Endothelial cell of umbilical vein (primary cell): ENCODE measurements at regions not wholly inside any gene's neighbourhood (a gene's known extent, or its start where the extent isn't known, plus 50 kb on each side); places are given as distances from the start of the nearest gene placed in this dataset.

Experiments
- BruUV-seq: library from RNA; stranded (reverse); fragments of 400-500 nt; replicated peaks from 2 replicates; lab custom pipeline; 2021; lab: Mats Ljungman, UMichigan
- CTCF ChIA-PET: fragments of 300-600, 350-600 bp; sonication (Branson Sonifier 250); formaldehyde crosslinking; loops from one replicate; lab custom pipeline; 2021; ENCODE audit warnings: antibody characterized with exemption, inconsistent platforms; lab: Charles Lee
- POLR2A ChIA-PET: fragments of 300-600, 350-600 bp; sonication (Branson Sonifier 250); formaldehyde crosslinking; loops from one replicate; lab custom pipeline; 2021; ENCODE audit warnings: antibody characterized with exemption, inconsistent platforms; lab: Charles Lee
- DNase-seq: peaks from one replicate; pipeline ENCODE4 v3.0.0-alpha.2; 2011; ENCODE audit warnings: low read depth, low spot score
- FAIRE-seq: peaks from 2 replicates; lab custom pipeline; 2011; peaks lifted over from hg19 to GRCh38; lab: Jason Lieb, UNC
- H2AFZ ChIP-seq: 2 replicates; pipeline ENCODE4 v1.6.0; 2012; ENCODE audit warnings: low read depth, low read length, control low read depth, inconsistent platforms
- H3K27ac ChIP-seq: 2 replicates; pipeline ENCODE4 v1.5.1; 2011; ENCODE audit warnings: low read depth, mild to moderate bottlenecking, control low read depth, low read length, moderate library complexity; ENCODE audit not compliant: insufficient read depth
- H3K27me3 ChIP-seq, 2 experiments: 2 replicates each; pipeline versions ENCODE4 v1.6.0 to v1.6.1; 2011; ENCODE audit warnings: low read length in 2 of 2, mixed read lengths in 1 of 2; ENCODE audit not compliant: control insufficient read depth in 2 of 2, insufficient read depth in 2 of 2
- H3K36me3 ChIP-seq, 2 experiments: 2 replicates in 1 of 2; 3 replicates in 1 of 2; pipeline ENCODE4 v1.5.1; 2011; ENCODE audit warnings: low read length in 2 of 2, mild to moderate bottlenecking in 1 of 2, moderate library complexity in 1 of 2; ENCODE audit not compliant: control insufficient read depth in 2 of 2, insufficient read depth in 2 of 2; ENCODE audit errors: extremely low read depth in 1 of 2
- H3K4me1 ChIP-seq: 3 replicates; pipeline ENCODE4 v1.5.1; 2011; ENCODE audit warnings: mild to moderate bottlenecking, low read length; ENCODE audit not compliant: control insufficient read depth, insufficient read depth; ENCODE audit errors: extremely low read depth
- H3K4me2 ChIP-seq: 2 replicates; pipeline ENCODE4 v1.6.1; 2011; ENCODE audit warnings: low read length, control low read depth, mixed read lengths; ENCODE audit not compliant: insufficient read depth
- H3K4me3 ChIP-seq, 3 experiments: fragments of 200-600 bp in 1 of 3; sonication (generic), shearing (Covaris generic) in 1 of 3; replicated peaks in 1 of 3; 2 replicates each; pipeline ENCODE4 v1.5.1; 2011 to 2016; ENCODE audit warnings: control low read depth in 3 of 3, low read length in 3 of 3, mild to moderate bottlenecking in 2 of 3, inconsistent platforms in 1 of 3, low read depth in 1 of 3, moderate library complexity in 1 of 3; ENCODE audit not compliant: insufficient read depth in 1 of 3
- H3K79me2 ChIP-seq: 2 replicates; pipeline ENCODE4 v1.6.0; 2012; ENCODE audit warnings: low read length, inconsistent platforms; ENCODE audit not compliant: control insufficient read depth, insufficient read depth
- H3K9ac ChIP-seq: replicated peaks from 2 replicates; pipeline ENCODE3; 2011; ENCODE audit warnings: low read length, control low read depth; ENCODE audit not compliant: insufficient read depth; ENCODE audit errors: extremely low read depth
- H3K9me1 ChIP-seq: replicated peaks from 3 replicates; pipeline ENCODE4 v1.6.0; 2011; ENCODE audit warnings: mild to moderate bottlenecking, low read length; ENCODE audit not compliant: control insufficient read depth, insufficient read depth; ENCODE audit errors: extremely low read depth
- H3K9me3 ChIP-seq: replicated peaks from 2 replicates; pipeline ENCODE4 v1.5.1; 2012; ENCODE audit warnings: low read length, inconsistent platforms; ENCODE audit not compliant: control insufficient read depth, insufficient read depth
- H4K20me1 ChIP-seq: replicated peaks from 2 replicates; pipeline ENCODE3; 2011; ENCODE audit warnings: mild to moderate bottlenecking, low read length; ENCODE audit not compliant: control insufficient read depth, insufficient read depth; ENCODE audit errors: extremely low read depth
- CTCF ChIP-seq, 2 donors: IDR thresholded peaks; 1 replicate in 1 of 2; 2 replicates in 1 of 2; pipeline ENCODE4 v1.5.1; 2011; ENCODE audit warnings: low read length in 2 of 2, mild to moderate bottlenecking in 2 of 2, moderate library complexity in 2 of 2, control low read depth in 1 of 2, inconsistent platforms in 1 of 2, low read depth in 1 of 2; ENCODE audit not compliant: insufficient read depth in 1 of 2; ENCODE audit errors: extremely low read depth in 1 of 2
- EZH2 ChIP-seq: IDR thresholded peaks from 2 replicates; pipeline ENCODE4 v1.6.1; 2012; ENCODE audit warnings: borderline replicate concordance, low read depth, mild to moderate bottlenecking, moderate library complexity, low read length, inconsistent platforms; ENCODE audit not compliant: severe bottlenecking
- FOS ChIP-seq: IDR thresholded peaks from 2 replicates; pipeline ENCODE4 v1.6.1; 2011; ENCODE audit warnings: mild to moderate bottlenecking, low read length, moderate library complexity, borderline replicate concordance; ENCODE audit not compliant: insufficient read depth
- GATA2 ChIP-seq: IDR thresholded peaks from 2 replicates; pipeline ENCODE4 v1.7.0; 2011; ENCODE audit warnings: low read depth, mild to moderate bottlenecking, moderate library complexity, mixed read lengths, low read length; ENCODE audit not compliant: insufficient read length, insufficient read depth
- JUN ChIP-seq: IDR thresholded peaks from 2 replicates; pipeline ENCODE4 v1.6.1; 2011; ENCODE audit warnings: borderline replicate concordance, low read depth; ENCODE audit not compliant: insufficient read length, insufficient read depth
- MAX ChIP-seq: IDR thresholded peaks from 2 replicates; pipeline ENCODE4 v1.6.1; 2011; ENCODE audit not compliant: insufficient read depth, insufficient read length
- MYC ChIP-seq: IDR thresholded peaks from one replicate; pipeline ENCODE4 v1.6.1; 2011; ENCODE audit warnings: mild to moderate bottlenecking, low read depth, low read length
- POLR2A ChIP-seq: IDR thresholded peaks from 2 replicates; pipeline ENCODE4 v1.6.1; 2012; ENCODE audit warnings: low read depth, mild to moderate bottlenecking, control low read depth, low read length
- POLR2AphosphoS5 ChIP-seq: IDR thresholded peaks from 2 replicates; pipeline ENCODE4 v1.6.1; 2012; ENCODE audit warnings: low read depth, mild to moderate bottlenecking, control low read depth, low read length, moderate library complexity; ENCODE audit not compliant: insufficient read depth
- dilution Hi-C: fragments of 300-500 bp; cut with MboI; formaldehyde crosslinking; loops from one replicate; pipeline ENCODE4 v1.15.0; 2019; ENCODE audit warnings: low sequenced_read_pairs; ENCODE audit not compliant: extremely low pct_ligation_motif_present
- intact Hi-C: fragments of 100-400 bp; cut with micrococcal nuclease; formaldehyde crosslinking; loops from one replicate; pipeline ENCODE4 v1.10.0; 2022

GRCh38 chr4:31053451-31053850 lies 333.3 kb downstream of the PCDH7 start:
- Histone ChIP-seq H3K9me1 (no peaks in the 10 kb centered on the region), H4K20me1 (no peaks in the 10 kb centered on the region), H3K4me1 (peaks cover 3% of the 10 kb centered on the region), H3K9me3 (no peaks in the 10 kb centered on the region), H3K27me3 (no peaks in the 10 kb centered on the region), H3K27ac (no peak overlapping the region), H3K79me2 (no peaks in the 10 kb centered on the region), H3K4me3 (no peak overlapping the region), H2AFZ (no peak overlapping the region), H3K9ac (no peak overlapping the region), H3K4me2 (no peak overlapping the region), H3K36me3 (no peaks in the 10 kb centered on the region)
- BruUV-seq: no TSS peak
- CTCF ChIA-PET: interaction anchor here (1.1 kb wide), 1 partner anchor 8 kb away, joined by 4 read pairs; no protein-coding TSS in a partner anchor
- dilution Hi-C loops (no loop called here), intact Hi-C loops (no loop called here)
- no peak for FAIRE-seq
- DNase-seq: no peak
- no peak for TF ChIP-seq GATA2
- TF ChIP-seq POLR2A: no peak
- TF ChIP-seq JUN: no peak
- TF ChIP-seq POLR2AphosphoS5: no peak
- POLR2A ChIA-PET: no interaction called here

GRCh38 chr4:31054295-31054694 lies 334.1 kb downstream of the PCDH7 start:
- Histone ChIP-seq H4K20me1 (no peaks in the 10 kb centered on the region), H3K79me2 (no peaks in the 10 kb centered on the region), H3K9me1 (no peaks in the 10 kb centered on the region), H3K9ac (no peak overlapping the region), H3K4me3 (no peak overlapping the region), H3K4me2 (no peak overlapping the region), H2AFZ (no peak overlapping the region), H3K27ac (no peak overlapping the region), H3K4me1 (peaks cover 3% of the 10 kb centered on the region), H3K36me3 (no peaks in the 10 kb centered on the region), H3K27me3 (no peaks in the 10 kb centered on the region), H3K9me3 (no peaks in the 10 kb centered on the region)
- FAIRE-seq (no peak), DNase-seq (no peak)
- ChIA-PET POLR2A (no interaction called here), CTCF (interaction anchor here (1.1 kb wide), 1 partner anchor 9 kb away, joined by 4 read pairs; no protein-coding TSS in a partner anchor)
- dilution Hi-C loops: no loop called here
- intact Hi-C loops: no loop called here
- TF ChIP-seq MAX (no peak), POLR2AphosphoS5 (no peak), CTCF (IDR thresholded peaks at IDR 0.05; ENCODE audit: extremely low read depth in 1 of 2, insufficient read depth in 1 of 2, low read depth in 1 of 2, low read length in 2 of 2) (no peak), FOS (no peak), GATA2 (no peak), JUN (no peak), POLR2A (no peak), MYC (no peak), EZH2 (no peak)
- no TSS peak for BruUV-seq
